Right lung (tissue), 2 donors: ENCODE measurements at regions not wholly inside any gene's neighbourhood (a gene's known extent, or its start where the extent isn't known, plus 50 kb on each side); places are given as distances from the start of the nearest gene placed in this dataset.

Experiments
- DNase-seq, 2 donors: peaks; one replicate each; pipeline ENCODE4 v3.0.0-alpha.2; 2013

GRCh38 chr7:49376817-49377375 is 396.5 kb upstream of the VWC2 start:
- no peak for DNase-seq

- no peak for DNase-seq
Measured at GRCh38 chr7:49386792-49387191, 386.6 kb upstream of the VWC2 start.

- DNase-seq: no peak
Measured at GRCh38 chr7:49389871-49390479, 383.5 kb upstream of the VWC2 start.

GRCh38 chr7:49396229-49396628 is 377.2 kb upstream of the VWC2 start:
- no peak for DNase-seq

GRCh38 chr7:49397750-49398149 is 375.7 kb upstream of the VWC2 start:
- DNase-seq: no peak

- DNase-seq: no peak
Measured at GRCh38 chr7:49398236-49398635, 375.2 kb upstream of the VWC2 start.

GRCh38 chr7:49398746-49399145 is 374.7 kb upstream of the VWC2 start:
- DNase-seq: no peak

GRCh38 chr7:49400891-49401550 is 372.4 kb upstream of the VWC2 start:
- DNase-seq: no peak

GRCh38 chr7:49403844-49404243 is 369.6 kb upstream of the VWC2 start:
- DNase-seq: no peak

- DNase-seq: no peak
Measured at GRCh38 chr7:49407205-49407604, 366.2 kb upstream of the VWC2 start.

- DNase-seq: no peak
Measured at GRCh38 chr7:49417034-49417433, 356.4 kb upstream of the VWC2 start.

- no peak for DNase-seq
Measured at GRCh38 chr7:49418963-49419362, 354.5 kb upstream of the VWC2 start.

- DNase-seq: no peak
Measured at GRCh38 chr7:49422564-49422963, 350.9 kb upstream of the VWC2 start.

GRCh38 chr7:49424109-49424508 is 349.3 kb upstream of the VWC2 start:
- no peak for DNase-seq

GRCh38 chr7:49425277-49425818 is 348.1 kb upstream of the VWC2 start:
- no peak for DNase-seq

GRCh38 chr7:49432254-49432653 is 341.2 kb upstream of the VWC2 start:
- DNase-seq: no peak

GRCh38 chr7:49433794-49434193 is 339.6 kb upstream of the VWC2 start:
- no peak for DNase-seq

GRCh38 chr7:49434846-49435245 is 338.6 kb upstream of the VWC2 start:
- DNase-seq: no peak

- DNase-seq: no peak
Measured at GRCh38 chr7:49438281-49438680, 335.2 kb upstream of the VWC2 start.

- no peak for DNase-seq
Measured at GRCh38 chr7:49443515-49443914, 329.9 kb upstream of the VWC2 start.

GRCh38 chr7:49453486-49453885 is 320.0 kb upstream of the VWC2 start:
- no peak for DNase-seq

GRCh38 chr7:49479441-49479840 is 294.0 kb upstream of the VWC2 start:
- no peak for DNase-seq

- DNase-seq: no peak
Measured at GRCh38 chr7:49479936-49480544, 293.4 kb upstream of the VWC2 start.
